ENCODE measurements at regions not wholly inside any gene's neighbourhood (a gene's known extent, or its start where the extent isn't known, plus 50 kb on each side); places are given as distances from the start of the nearest gene placed in this dataset.
A peak's percentile ranks its signal among the peaks of the same experiment; 100 is the strongest.

- Mint-ChIP-seq H3K4me3 (ENCODE audit: unreplicated experiment) (peak overlapping the region; percentile 8), H3K36me3 (ENCODE audit: low read depth) (no peaks in the 10 kb centered on the region), H3K27me3 (ENCODE audit: low read depth) (no peaks in the 10 kb centered on the region), H3K4me1 (ENCODE audit: low read depth) (peaks cover 42% of the 10 kb centered on the region), H3K9me3 (ENCODE audit: low read depth) (no peaks in the 10 kb centered on the region), H3K27ac (ENCODE audit: unreplicated experiment) (peak overlapping the region; percentile 45)
- no peak for DNase-seq (ENCODE audit: low spot score)
- TF ChIP-seq CTCF (IDR thresholded peaks at IDR 0.05), result no peak
These were observed 563.1 kb downstream of the EFNB2 start for GRCh38 chr13:105972306-105972721.

GRCh38 chr13:105971738-105972137, 563.7 kb downstream of the EFNB2 start:
- no peaks in the 10 kb centered on the region for H3K27me3 Mint-ChIP-seq (ENCODE audit: low read depth)
- no peak for DNase-seq (ENCODE audit: low spot score)
- TF ChIP-seq CTCF (IDR thresholded peaks at IDR 0.05), result no peak
- H3K27ac Mint-ChIP-seq (ENCODE audit: unreplicated experiment), result no peak overlapping the region
- H3K4me1 Mint-ChIP-seq (ENCODE audit: low read depth), result peaks cover 42% of the 10 kb centered on the region
- no peaks in the 10 kb centered on the region for H3K9me3 Mint-ChIP-seq (ENCODE audit: low read depth)
- H3K4me3 Mint-ChIP-seq (ENCODE audit: unreplicated experiment), result no peak overlapping the region
- H3K36me3 Mint-ChIP-seq (ENCODE audit: low read depth), result no peaks in the 10 kb centered on the region

GRCh38 chr13:105971312-105971711, 564.1 kb downstream of the EFNB2 start:
- no peaks in the 10 kb centered on the region for H3K36me3 Mint-ChIP-seq (ENCODE audit: low read depth)
- no peak for DNase-seq (ENCODE audit: low spot score)
- peaks cover 42% of the 10 kb centered on the region for H3K4me1 Mint-ChIP-seq (ENCODE audit: low read depth)
- H3K4me3 Mint-ChIP-seq (ENCODE audit: unreplicated experiment), result no peak overlapping the region
- no peak for TF ChIP-seq CTCF (IDR thresholded peaks at IDR 0.05)
- H3K27ac Mint-ChIP-seq (ENCODE audit: unreplicated experiment), result no peak overlapping the region
- H3K9me3 Mint-ChIP-seq (ENCODE audit: low read depth), result no peaks in the 10 kb centered on the region
- H3K27me3 Mint-ChIP-seq (ENCODE audit: low read depth), result no peaks in the 10 kb centered on the region

GRCh38 chr13:105969761-105970160, 565.7 kb downstream of the EFNB2 start:
- no peak for DNase-seq (ENCODE audit: low spot score)
- no peaks in the 10 kb centered on the region for H3K9me3 Mint-ChIP-seq (ENCODE audit: low read depth)
- peaks cover 49% of the 10 kb centered on the region for H3K4me1 Mint-ChIP-seq (ENCODE audit: low read depth)
- no peaks in the 10 kb centered on the region for H3K36me3 Mint-ChIP-seq (ENCODE audit: low read depth)
- H3K4me3 Mint-ChIP-seq (ENCODE audit: unreplicated experiment), result no peak overlapping the region
- H3K27ac Mint-ChIP-seq (ENCODE audit: unreplicated experiment), result no peak overlapping the region
- TF ChIP-seq CTCF (IDR thresholded peaks at IDR 0.05), result no peak
- H3K27me3 Mint-ChIP-seq (ENCODE audit: low read depth), result no peaks in the 10 kb centered on the region

GRCh38 chr13:105965910-105966309, 569.6 kb downstream of the EFNB2 start:
- no peaks in the 10 kb centered on the region for H3K9me3 Mint-ChIP-seq (ENCODE audit: low read depth)
- H3K4me3 Mint-ChIP-seq (ENCODE audit: unreplicated experiment), result no peak overlapping the region
- no peak overlapping the region for H3K27ac Mint-ChIP-seq (ENCODE audit: unreplicated experiment)
- no peaks in the 10 kb centered on the region for H3K27me3 Mint-ChIP-seq (ENCODE audit: low read depth)
- H3K36me3 Mint-ChIP-seq (ENCODE audit: low read depth), result no peaks in the 10 kb centered on the region
- H3K4me1 Mint-ChIP-seq (ENCODE audit: low read depth), result peaks cover 26% of the 10 kb centered on the region
- DNase-seq (ENCODE audit: low spot score), result no peak
- no peak for TF ChIP-seq CTCF (IDR thresholded peaks at IDR 0.05)

All from chondrocyte (in vitro differentiated cells).